ENCODE measurements at regions not wholly inside any gene's neighbourhood (a gene's known extent, or its start where the extent isn't known, plus 50 kb on each side); places are given as distances from the start of the nearest gene placed in this dataset.

DNA sequence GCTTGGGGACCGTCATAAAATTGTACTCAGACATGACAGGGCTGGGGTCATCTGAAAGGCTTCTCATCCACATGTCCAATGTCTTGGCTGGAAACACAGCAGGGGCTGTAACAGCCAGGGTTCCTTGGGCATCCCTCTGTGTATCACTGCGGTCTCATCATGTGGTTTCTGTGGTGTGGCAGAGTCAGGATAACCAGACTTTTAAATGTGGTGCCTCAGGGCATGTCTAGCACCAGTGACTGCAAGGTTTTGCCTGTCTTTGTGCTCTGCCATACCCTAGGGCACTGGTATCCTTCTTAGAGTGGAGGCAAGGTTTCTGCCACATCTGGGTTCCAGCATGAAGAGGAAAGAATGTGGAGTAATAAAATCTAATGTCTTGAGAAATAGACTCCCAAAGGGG lies 124.2 kb downstream of the PLEKHG1 start:
- Histone ChIP-seq H3K4me1 (ENCODE audit: low read length) (no peaks in the 10 kb centered on the region), H3K36me3 (replicated peaks; ENCODE audit: insufficient read depth, low read length) (no peaks in the 10 kb centered on the region), H2AFZ (ENCODE audit: low read length) (no peak overlapping the region), H3K9me3 (replicated peaks; ENCODE audit: insufficient read depth, low read length) (no peaks in the 10 kb centered on the region), H3K27me3 (replicated peaks; ENCODE audit: insufficient read depth, low read length) (no peaks in the 10 kb centered on the region), H3K9ac (ENCODE audit: low read length) (no peak overlapping the region), H3F3A (ENCODE audit: insufficient read depth, low read length) (no peaks in the 10 kb centered on the region), H3K9me2 (replicated peaks; ENCODE audit: insufficient read depth, low read length) (no peaks in the 10 kb centered on the region), H3K4me3 (ENCODE audit: low read length) (no peak overlapping the region), H3K79me2 (ENCODE audit: low read length) (no peaks in the 10 kb centered on the region), H3K27ac (ENCODE audit: low read length) (no peak overlapping the region), H4K20me1 (ENCODE audit: insufficient read depth, low read length) (no peaks in the 10 kb centered on the region), H3K4me2 (ENCODE audit: low read depth, low read length) (no peak overlapping the region)
- no peak for DNase-seq
- TF ChIP-seq EZH2phosphoT487 (IDR thresholded peaks at IDR 0.05; ENCODE audit: low read length) (no peak), EZH2 (optimal IDR thresholded peaks at IDR 0.05; ENCODE audit: low read depth, low read length) (no peak)
- TF ChIP-seq, protein P1, sequence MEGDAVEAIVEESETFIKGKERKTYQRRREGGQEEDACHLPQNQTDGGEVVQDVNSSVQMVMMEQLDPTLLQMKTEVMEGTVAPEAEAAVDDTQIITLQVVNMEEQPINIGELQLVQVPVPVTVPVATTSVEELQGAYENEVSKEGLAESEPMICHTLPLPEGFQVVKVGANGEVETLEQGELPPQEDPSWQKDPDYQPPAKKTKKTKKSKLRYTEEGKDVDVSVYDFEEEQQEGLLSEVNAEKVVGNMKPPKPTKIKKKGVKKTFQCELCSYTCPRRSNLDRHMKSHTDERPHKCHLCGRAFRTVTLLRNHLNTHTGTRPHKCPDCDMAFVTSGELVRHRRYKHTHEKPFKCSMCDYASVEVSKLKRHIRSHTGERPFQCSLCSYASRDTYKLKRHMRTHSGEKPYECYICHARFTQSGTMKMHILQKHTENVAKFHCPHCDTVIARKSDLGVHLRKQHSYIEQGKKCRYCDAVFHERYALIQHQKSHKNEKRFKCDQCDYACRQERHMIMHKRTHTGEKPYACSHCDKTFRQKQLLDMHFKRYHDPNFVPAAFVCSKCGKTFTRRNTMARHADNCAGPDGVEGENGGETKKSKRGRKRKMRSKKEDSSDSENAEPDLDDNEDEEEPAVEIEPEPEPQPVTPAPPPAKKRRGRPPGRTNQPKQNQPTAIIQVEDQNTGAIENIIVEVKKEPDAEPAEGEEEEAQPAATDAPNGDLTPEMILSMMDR (IDR thresholded peaks at IDR 0.05; ENCODE audit: low read length), result no peak

DNA sequence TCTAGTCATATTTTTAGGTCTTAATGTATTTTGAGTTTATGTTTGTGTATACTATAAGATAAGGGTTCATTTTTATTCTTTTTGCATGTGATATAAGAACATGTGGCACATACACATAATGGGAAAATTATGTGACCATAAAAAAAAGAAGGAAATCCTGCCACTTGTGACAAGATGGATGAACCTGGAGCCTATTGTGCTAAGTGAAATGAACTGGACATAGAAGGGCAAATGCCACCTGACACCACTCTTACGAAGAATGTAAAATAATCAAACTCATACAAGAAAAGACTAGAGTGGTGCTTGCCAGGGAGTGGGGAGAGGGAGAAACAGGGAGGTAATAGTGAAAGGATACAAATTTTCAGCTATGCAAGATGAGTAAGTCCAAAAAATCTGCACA lies 126.1 kb downstream of the PLEKHG1 start:
- no peaks in the 10 kb centered on the region for H3K79me2 ChIP-seq (ENCODE audit: low read length)
- TF ChIP-seq EZH2 (optimal IDR thresholded peaks at IDR 0.05; ENCODE audit: low read depth, low read length) (no peak), EZH2phosphoT487 (IDR thresholded peaks at IDR 0.05; ENCODE audit: low read length) (no peak)
- TF ChIP-seq, protein P1 (IDR thresholded peaks at IDR 0.05; ENCODE audit: low read length), result no peak

DNA sequence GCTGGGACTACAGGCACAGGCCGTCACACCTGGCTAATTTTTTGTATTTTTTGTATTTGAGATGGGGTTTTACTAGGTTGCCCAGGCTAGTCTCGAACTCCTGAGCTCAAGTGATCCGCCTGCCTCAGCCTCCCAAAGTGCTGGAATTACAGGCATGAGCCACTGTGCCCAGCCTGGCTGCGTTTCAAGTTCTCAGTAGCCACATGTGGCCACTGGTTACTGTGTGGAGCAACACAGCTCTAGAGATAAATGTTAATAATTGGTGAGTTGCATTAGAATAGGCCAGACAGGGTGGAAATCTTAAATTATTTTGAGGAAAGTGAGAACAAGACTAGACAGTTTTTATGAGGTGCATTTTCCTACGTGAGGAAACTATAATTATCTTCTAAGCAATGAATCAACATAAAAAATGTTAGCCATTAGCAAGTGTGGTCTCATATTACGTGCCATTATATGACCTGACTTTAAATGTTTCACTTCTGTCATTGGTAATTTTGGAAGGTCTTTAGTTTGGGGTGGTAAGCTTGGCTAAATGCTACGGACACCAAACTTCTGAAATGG lies 129.6 kb downstream of the PLEKHG1 start:
- no peaks in the 10 kb centered on the region for H3K79me2 ChIP-seq (ENCODE audit: low read length)
- no peaks in the 10 kb centered on the region for H3K9me2 ChIP-seq (replicated peaks; ENCODE audit: insufficient read depth, low read length)
- no peaks in the 10 kb centered on the region for H3K9me3 ChIP-seq (replicated peaks; ENCODE audit: insufficient read depth, low read length)
- H3K27ac ChIP-seq (ENCODE audit: low read length), result no peak overlapping the region
- no peaks in the 10 kb centered on the region for H3K27me3 ChIP-seq (replicated peaks; ENCODE audit: insufficient read depth, low read length)
- no peak overlapping the region for H3K9ac ChIP-seq (ENCODE audit: low read length)
- DNase-seq, result no peak
- TF ChIP-seq, protein P1 (IDR thresholded peaks at IDR 0.05; ENCODE audit: low read length), result no peak
- no peak for TF ChIP-seq EZH2phosphoT487 (IDR thresholded peaks at IDR 0.05; ENCODE audit: low read length)
- no peak overlapping the region for H3K4me3 ChIP-seq (ENCODE audit: low read length)
- H3K36me3 ChIP-seq (replicated peaks; ENCODE audit: insufficient read depth, low read length), result no peaks in the 10 kb centered on the region
- no peak overlapping the region for H3K4me2 ChIP-seq (ENCODE audit: low read depth, low read length)
- no peaks in the 10 kb centered on the region for H3F3A ChIP-seq (ENCODE audit: insufficient read depth, low read length)
- H2AFZ ChIP-seq (ENCODE audit: low read length), result no peak overlapping the region
- no peaks in the 10 kb centered on the region for H3K4me1 ChIP-seq (ENCODE audit: low read length)
- H4K20me1 ChIP-seq (ENCODE audit: insufficient read depth, low read length), result no peaks in the 10 kb centered on the region

More for the DNA sequence above, 126.1 kb downstream of the PLEKHG1 start:
- H3K9ac ChIP-seq (ENCODE audit: low read length), result no peak overlapping the region
- no peak overlapping the region for H2AFZ ChIP-seq (ENCODE audit: low read length)
- no peak for DNase-seq
- no peaks in the 10 kb centered on the region for H3K9me2 ChIP-seq (replicated peaks; ENCODE audit: insufficient read depth, low read length)
- H3K27me3 ChIP-seq (replicated peaks; ENCODE audit: insufficient read depth, low read length), result no peaks in the 10 kb centered on the region
- H3F3A ChIP-seq (ENCODE audit: insufficient read depth, low read length), result no peaks in the 10 kb centered on the region
- no peaks in the 10 kb centered on the region for H3K4me1 ChIP-seq (ENCODE audit: low read length)
- H3K27ac ChIP-seq (ENCODE audit: low read length), result no peak overlapping the region
- no peak overlapping the region for H3K4me3 ChIP-seq (ENCODE audit: low read length)
- no peaks in the 10 kb centered on the region for H3K36me3 ChIP-seq (replicated peaks; ENCODE audit: insufficient read depth, low read length)
- H4K20me1 ChIP-seq (ENCODE audit: insufficient read depth, low read length), result no peaks in the 10 kb centered on the region
- no peak overlapping the region for H3K4me2 ChIP-seq (ENCODE audit: low read depth, low read length)
- no peaks in the 10 kb centered on the region for H3K9me3 ChIP-seq (replicated peaks; ENCODE audit: insufficient read depth, low read length)
